ENCODE measurements at regions not wholly inside any gene's neighbourhood (a gene's known extent, or its start where the extent isn't known, plus 50 kb on each side); places are given as distances from the start of the nearest gene placed in this dataset.

- ChIA-PET CTCF (no interaction called here), POLR2A (no interaction called here)
- no peak for ATAC-seq
- Mint-ChIP-seq H3K27me3 (no peaks in the 10 kb centered on the region), H3K4me1 (ENCODE audit: low read depth) (no peaks in the 10 kb centered on the region), H3K9me3 (no peaks in the 10 kb centered on the region), H3K27ac (no peak overlapping the region), H3K4me3 (no peak overlapping the region), H3K36me3 (ENCODE audit: low read depth) (no peaks in the 10 kb centered on the region)
- DNase-seq: no peak
- intact Hi-C loops (cut with micrococcal nuclease): no loop called here
- TF ChIP-seq, protein P1, sequence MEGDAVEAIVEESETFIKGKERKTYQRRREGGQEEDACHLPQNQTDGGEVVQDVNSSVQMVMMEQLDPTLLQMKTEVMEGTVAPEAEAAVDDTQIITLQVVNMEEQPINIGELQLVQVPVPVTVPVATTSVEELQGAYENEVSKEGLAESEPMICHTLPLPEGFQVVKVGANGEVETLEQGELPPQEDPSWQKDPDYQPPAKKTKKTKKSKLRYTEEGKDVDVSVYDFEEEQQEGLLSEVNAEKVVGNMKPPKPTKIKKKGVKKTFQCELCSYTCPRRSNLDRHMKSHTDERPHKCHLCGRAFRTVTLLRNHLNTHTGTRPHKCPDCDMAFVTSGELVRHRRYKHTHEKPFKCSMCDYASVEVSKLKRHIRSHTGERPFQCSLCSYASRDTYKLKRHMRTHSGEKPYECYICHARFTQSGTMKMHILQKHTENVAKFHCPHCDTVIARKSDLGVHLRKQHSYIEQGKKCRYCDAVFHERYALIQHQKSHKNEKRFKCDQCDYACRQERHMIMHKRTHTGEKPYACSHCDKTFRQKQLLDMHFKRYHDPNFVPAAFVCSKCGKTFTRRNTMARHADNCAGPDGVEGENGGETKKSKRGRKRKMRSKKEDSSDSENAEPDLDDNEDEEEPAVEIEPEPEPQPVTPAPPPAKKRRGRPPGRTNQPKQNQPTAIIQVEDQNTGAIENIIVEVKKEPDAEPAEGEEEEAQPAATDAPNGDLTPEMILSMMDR (IDR thresholded peaks at IDR 0.05): no peak
These were observed 112.3 kb upstream of the CST7 start for GRCh38 chr20:24836661-24837299.

- intact Hi-C loops (cut with micrococcal nuclease): no loop called here
- DNase-seq: no peak
- Mint-ChIP-seq H3K27me3 (no peaks in the 10 kb centered on the region), H3K4me3 (no peak overlapping the region), H3K36me3 (ENCODE audit: low read depth) (no peaks in the 10 kb centered on the region), H3K9me3 (no peaks in the 10 kb centered on the region), H3K4me1 (ENCODE audit: low read depth) (no peaks in the 10 kb centered on the region), H3K27ac (no peak overlapping the region)
- ChIA-PET POLR2A (no interaction called here), CTCF (no interaction called here)
- no peak for ATAC-seq
- TF ChIP-seq, protein P1 (IDR thresholded peaks at IDR 0.05): no peak
These were observed 111.2 kb upstream of the CST7 start for GRCh38 chr20:24837781-24838450.

- H3K36me3 Mint-ChIP-seq (ENCODE audit: low read depth): no peaks in the 10 kb centered on the region
- POLR2A ChIA-PET: no interaction called here
- CTCF ChIA-PET: no interaction called here
- no peak overlapping the region for H3K27ac Mint-ChIP-seq
- ATAC-seq: no peak
- intact Hi-C loops (cut with micrococcal nuclease): no loop called here
- H3K4me3 Mint-ChIP-seq: no peak overlapping the region
- H3K4me1 Mint-ChIP-seq (ENCODE audit: low read depth): no peaks in the 10 kb centered on the region
- H3K9me3 Mint-ChIP-seq: no peaks in the 10 kb centered on the region
- peaks cover 2% of the 10 kb centered on the region for H3K27me3 Mint-ChIP-seq
- DNase-seq: no peak
- TF ChIP-seq, protein P1 (IDR thresholded peaks at IDR 0.05): no peak
These were observed 110.2 kb upstream of the CST7 start for GRCh38 chr20:24838546-24839535.

DNA sequence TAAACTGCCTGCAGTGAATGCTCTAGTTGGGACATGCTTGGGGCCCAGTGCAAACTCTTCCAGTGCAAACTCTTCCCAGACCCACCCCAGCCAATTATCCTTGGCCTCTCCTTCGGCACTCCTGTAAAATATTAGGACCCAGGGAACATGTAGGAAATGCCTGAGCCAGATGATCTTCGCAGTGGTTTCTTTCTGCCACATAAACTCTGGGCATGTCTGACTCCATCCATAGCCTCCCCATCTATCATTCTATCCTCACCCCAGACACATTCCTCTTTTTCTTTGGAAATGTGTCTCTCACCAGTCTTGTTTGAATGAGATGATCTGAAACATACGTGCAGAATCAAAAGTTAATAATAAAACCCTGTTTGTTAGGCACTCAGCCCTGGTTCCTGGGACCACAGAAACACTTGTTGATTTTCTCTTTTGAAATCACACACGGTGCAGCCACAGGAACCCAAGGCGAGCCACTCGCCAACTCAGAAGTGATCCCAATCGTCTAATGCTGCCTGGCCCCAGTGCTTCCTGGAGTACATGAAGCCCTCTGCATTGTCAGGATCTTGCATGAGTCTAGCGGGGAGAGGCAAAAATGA is 108.9 kb upstream of the CST7 start:
- CTCF ChIA-PET: no interaction called here
- TF ChIP-seq, protein P1 (IDR thresholded peaks at IDR 0.05): no peak
- H3K4me1 Mint-ChIP-seq (ENCODE audit: low read depth): no peaks in the 10 kb centered on the region

More for the DNA sequence above, 108.9 kb upstream of the CST7 start:
- ATAC-seq (no peak), DNase-seq (no peak)
- no peaks in the 10 kb centered on the region for H3K36me3 Mint-ChIP-seq (ENCODE audit: low read depth)
- POLR2A ChIA-PET: no interaction called here
- no peaks in the 10 kb centered on the region for H3K9me3 Mint-ChIP-seq
- no peak overlapping the region for H3K27ac Mint-ChIP-seq
- intact Hi-C loops (cut with micrococcal nuclease): no loop called here
- H3K27me3 Mint-ChIP-seq: peaks cover 2% of the 10 kb centered on the region
- no peak overlapping the region for H3K4me3 Mint-ChIP-seq
